Fibroblast of upper back skin (primary cell): ENCODE measurements at regions not wholly inside any gene's neighbourhood (a gene's known extent, or its start where the extent isn't known, plus 50 kb on each side); places are given as distances from the start of the nearest gene placed in this dataset.
A peak's percentile ranks its signal among the peaks of the same experiment; 100 is the strongest.

ENCODE experiments used
- DNase-seq: peaks from one replicate; pipeline ENCODE4 v3.0.0-alpha.2; 2013

DNA sequence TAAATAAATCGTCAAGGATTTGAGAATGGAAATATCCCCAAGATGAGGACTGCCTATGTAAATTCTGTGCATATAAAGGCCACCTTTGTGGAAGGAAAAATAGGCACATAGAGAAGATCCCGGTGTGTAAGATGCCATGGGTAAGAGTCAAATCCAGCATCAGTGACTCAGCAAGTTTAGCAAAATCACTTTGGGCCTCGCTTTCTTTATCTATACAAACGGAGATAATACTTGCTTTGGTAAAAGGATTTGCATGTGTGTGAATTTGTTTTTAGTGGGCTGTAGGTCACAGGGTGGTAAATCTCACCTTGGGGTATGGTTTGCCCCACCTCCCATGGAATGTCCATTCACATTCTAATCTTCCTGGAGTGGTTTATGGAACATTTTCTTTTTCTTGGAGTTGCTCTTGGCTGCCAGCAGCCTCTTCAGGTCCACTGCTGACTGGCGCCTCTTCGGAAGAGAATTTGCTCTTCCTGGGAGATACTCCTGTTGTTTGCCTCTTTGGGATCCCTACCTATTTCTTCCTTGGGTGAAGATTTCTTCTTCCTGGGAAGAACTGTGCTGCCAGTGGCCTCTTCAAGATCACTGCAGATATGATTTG lies 587.6 kb downstream of the CDH11 start:
- no peak for DNase-seq

GRCh38 chr16:64532691-64533090 lies 589.2 kb downstream of the CDH11 start:
- DNase-seq: no peak

DNA sequence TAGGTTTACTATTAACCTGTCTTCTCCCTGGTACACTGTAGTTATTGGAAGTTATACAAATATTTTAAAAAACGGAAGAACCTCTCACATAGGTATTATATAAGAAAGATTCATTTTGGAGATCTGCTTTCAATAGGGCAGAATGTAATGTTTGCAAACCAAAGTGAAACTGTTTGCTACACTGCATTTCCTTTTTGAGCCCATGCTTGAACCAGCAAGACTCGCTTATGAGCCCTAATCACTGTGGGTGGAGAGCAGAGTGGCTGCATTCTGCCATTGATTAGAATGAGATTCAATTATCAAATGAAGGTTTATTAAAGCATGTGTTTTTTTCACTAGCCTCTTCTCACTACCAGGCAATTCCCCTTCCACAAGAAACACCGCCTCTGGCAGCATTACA lies 589.7 kb downstream of the CDH11 start:
- DNase-seq: no peak

DNA sequence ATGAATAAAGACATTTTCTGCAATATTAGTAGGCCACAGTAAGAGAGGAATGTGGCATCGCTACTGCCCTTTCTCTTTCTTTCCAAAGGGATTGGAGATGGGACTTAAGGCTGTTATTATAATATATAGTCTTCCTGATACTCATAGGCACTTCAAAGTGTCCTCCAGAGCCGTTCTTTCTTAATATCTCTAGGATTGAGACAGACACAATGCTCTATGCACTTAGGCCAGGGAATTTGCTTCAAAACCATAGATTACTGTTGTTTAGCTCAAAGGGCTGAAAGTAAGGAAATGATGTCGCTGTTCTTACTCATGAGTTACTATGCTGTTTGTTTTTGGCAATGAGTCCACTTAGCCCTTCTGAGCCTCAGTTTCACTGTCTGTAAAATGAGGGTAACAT lies 590.5 kb downstream of the CDH11 start:
- DNase-seq: no peak

- DNase-seq: no peak
These were observed 599.3 kb downstream of the CDH11 start for GRCh38 chr16:64522548-64522947.

DNA sequence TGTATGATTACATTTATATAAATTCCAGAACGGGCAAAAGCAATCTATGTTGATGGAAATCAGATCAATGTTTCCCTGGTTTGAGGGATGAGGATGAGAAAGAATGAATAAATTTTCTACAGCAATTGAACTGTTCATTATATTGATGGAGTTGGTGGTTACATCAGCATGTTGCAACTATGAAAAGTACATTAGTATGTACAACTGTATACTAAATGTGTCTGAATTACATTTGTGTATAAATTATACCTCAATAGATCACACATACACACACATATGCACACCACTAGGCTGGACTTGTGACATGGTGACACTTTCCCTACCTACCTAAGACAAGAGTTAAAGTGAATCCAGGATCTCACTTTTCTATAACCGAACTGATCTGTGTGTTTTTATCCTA lies 608.0 kb downstream of the CDH11 start:
- no peak for DNase-seq

GRCh38 chr16:64507240-64508024 lies 614.4 kb downstream of the CDH11 start:
- no peak for DNase-seq

DNA sequence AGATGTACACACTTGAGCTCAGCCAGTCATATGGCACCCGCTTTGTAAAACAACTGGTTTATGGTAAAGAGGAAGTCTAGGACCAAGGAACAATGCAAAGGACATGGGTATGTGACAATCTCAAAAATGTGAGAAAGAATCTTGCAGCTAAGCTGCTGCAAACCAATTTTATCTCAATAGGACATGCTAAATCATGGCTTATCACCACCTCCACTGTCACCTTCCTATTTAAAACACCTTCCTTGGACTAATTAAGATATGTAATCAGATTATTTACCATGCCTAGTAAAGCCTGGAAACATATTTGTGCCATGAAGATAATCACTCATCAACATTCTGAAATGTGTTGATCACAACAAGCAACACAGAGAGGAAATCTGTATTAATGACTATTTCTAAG lies 622.7 kb downstream of the CDH11 start:
- no peak for DNase-seq

GRCh38 chr16:64498363-64498762 lies 623.5 kb downstream of the CDH11 start:
- DNase-seq: no peak

GRCh38 chr16:64493709-64494108 lies 628.2 kb downstream of the CDH11 start:
- DNase-seq: no peak

DNA sequence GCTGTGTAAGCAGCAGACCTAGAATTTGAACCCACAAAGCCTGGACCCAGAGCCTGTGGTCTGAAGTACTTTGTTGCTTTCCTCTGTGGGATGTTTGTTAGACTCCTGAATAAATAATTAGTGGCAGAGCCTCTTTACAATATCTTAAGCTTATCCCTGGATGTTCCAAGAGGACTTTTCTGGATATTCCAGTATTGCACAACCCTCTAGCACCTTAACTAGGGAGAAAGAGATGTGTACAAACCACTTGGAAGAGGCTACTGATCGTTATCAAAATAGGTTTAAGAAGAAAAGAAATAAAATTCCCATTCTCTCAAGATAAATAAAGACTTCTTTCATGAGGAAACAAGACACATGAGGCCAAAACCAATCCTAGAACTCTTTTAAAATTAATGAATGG lies 632.4 kb downstream of the CDH11 start:
- no peak for DNase-seq

DNA sequence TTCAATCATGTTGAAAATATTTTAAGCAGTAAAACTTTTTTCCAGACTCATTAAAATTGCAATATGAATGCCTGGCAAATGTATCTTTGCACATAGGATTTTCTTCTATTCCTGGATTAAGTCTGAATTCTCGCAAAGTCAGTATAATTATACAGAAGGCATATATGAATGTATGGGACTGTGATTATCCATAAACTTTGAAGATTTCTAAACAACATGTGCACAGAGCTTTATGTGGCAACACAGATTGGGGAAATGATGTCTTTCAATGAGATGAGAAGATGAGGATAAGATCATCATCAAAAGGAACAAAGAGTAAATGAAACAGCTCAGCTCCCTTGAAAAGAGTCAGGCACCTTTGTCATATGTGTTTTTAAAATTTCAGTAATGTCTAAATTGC lies 635.3 kb downstream of the CDH11 start:
- no peak for DNase-seq

GRCh38 chr16:64481497-64481896 lies 640.4 kb downstream of the CDH11 start:
- peak; percentile 6 for DNase-seq

DNA sequence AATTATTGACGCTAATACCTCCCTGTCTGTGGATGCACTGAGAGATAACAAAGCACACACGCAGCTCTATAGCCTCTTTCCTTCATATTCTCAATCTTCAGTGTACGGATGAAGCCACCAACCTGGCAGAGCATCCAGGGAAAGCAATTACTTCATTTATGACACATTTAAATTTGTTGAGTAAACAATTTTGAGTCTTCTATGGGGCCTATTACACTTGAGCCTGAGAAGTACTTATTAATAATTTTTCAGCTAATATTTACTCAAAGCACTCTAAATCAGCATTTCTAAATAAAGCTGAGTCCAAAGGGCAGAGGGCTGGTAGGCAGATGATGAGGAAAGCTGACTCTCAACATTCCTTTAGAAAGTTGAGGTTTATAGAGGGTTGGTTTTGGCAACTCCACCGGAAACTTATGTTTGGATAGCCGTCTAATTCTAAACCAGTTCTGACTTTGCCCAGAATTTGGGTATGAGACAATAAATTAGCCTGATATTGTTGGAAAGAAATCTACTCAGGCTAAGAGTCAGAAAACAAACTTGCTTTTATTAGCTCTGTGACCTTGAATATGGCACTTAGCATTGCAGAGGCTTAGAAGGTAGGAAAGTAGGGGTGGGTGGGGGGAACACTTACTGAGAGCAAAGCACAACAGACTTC lies 643.5 kb downstream of the CDH11 start:
- DNase-seq: peak; percentile 79

- peak; percentile 28 for DNase-seq
These were observed 646.1 kb downstream of the CDH11 start for GRCh38 chr16:64475627-64476351.

DNA sequence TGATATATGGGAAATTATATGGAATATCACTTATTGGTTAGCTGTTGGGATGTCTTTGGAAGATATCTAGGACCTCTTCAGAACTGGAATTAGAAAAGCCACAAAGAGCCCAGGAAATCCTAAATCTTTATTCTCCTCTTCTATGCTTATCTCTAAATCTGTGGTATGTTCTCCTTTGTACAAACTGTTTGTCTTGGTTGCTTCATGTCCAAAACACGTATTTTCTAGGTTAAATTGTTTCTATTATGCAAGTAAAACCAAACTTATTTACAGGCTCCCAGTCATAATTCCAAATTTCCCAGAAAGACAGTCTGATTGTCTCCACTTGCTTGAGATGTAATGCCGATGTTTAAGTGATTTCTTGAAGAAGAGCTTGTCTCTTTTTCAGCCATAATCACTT lies 650.9 kb downstream of the CDH11 start:
- DNase-seq: no peak

- DNase-seq: peak; percentile 32
These were observed 651.8 kb downstream of the CDH11 start for GRCh38 chr16:64469906-64470702.

- no peak for DNase-seq
These were observed 652.5 kb downstream of the CDH11 start for GRCh38 chr16:64469351-64469750.

- DNase-seq: no peak
These were observed 653.3 kb downstream of the CDH11 start for GRCh38 chr16:64468515-64469090.

GRCh38 chr16:64459821-64460220 lies 662.0 kb downstream of the CDH11 start:
- DNase-seq: peak; percentile 90

- DNase-seq: peak; percentile 31
These were observed 662.5 kb downstream of the CDH11 start for GRCh38 chr16:64459402-64459801.

DNA sequence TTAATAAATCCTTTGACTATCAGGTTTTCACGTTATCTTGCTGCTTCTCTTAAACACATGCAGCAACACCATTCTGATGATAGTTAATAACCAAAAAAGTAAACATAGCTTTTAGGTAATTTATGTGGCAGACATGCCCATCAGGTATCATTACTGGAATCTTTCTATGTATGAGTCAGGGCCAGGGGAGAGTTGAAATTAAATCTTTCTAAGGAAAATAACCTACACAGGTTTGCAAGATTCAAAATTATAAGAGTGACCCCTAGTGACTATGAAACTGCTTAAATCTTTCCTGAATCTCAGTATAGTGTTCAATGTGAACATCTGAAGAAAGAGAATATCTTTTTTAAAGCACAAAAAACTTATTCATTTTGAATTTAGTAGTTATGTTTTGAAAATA lies 666.6 kb downstream of the CDH11 start:
- DNase-seq: peak; percentile 73
